ENCODE measurements at regions not wholly inside any gene's neighbourhood (a gene's known extent, or its start where the extent isn't known, plus 50 kb on each side); places are given as distances from the start of the nearest gene placed in this dataset.

- no peak for TF ChIP-seq POLR2A (IDR thresholded peaks at IDR 0.05)
- TF ChIP-seq CTCF (IDR thresholded peaks at IDR 0.05): no peak
Observed at GRCh38 chr7:66427956-66428355, 200.7 kb upstream of the KCTD7 start.
